Suprapubic skin (tissue), 4 donors: ENCODE measurements at regions not wholly inside any gene's neighbourhood (a gene's known extent, or its start where the extent isn't known, plus 50 kb on each side); places are given as distances from the start of the nearest gene placed in this dataset.

Experiments
- DNase-seq, 2 donors: peaks; one replicate each; pipeline ENCODE4 v3.0.0-alpha.2; 2019; ENCODE audit warnings: low spot score in 2 of 2
- H3K27ac ChIP-seq: fragments of 200-600 bp; sonication (generic); one replicate; pipeline ENCODE4 v1.5.1; 2019
- H3K27me3 ChIP-seq: fragments of 200-600 bp; sonication (generic); one replicate; pipeline ENCODE4 v1.5.1; 2019
- H3K36me3 ChIP-seq: fragments of 200-600 bp; sonication (generic); one replicate; pipeline ENCODE4 v1.5.1; 2019
- H3K4me1 ChIP-seq: fragments of 200-600 bp; sonication (generic); one replicate; pipeline ENCODE4 v1.5.1; 2019
- H3K4me3 ChIP-seq: fragments of 200-600 bp; sonication (generic); one replicate; pipeline ENCODE4 v1.5.1; 2019; ENCODE audit warnings: mild to moderate bottlenecking
- H3K9me3 ChIP-seq: fragments of 200-600 bp; sonication (generic); one replicate; pipeline ENCODE4 v1.5.1; 2019
- EP300 ChIP-seq: sonication (generic); formaldehyde crosslinking; IDR thresholded peaks from one replicate; pipeline ENCODE4 v1.6.1; 2017; ENCODE audit warnings: antibody characterized with exemption
- POLR2A ChIP-seq, 2 donors: fragments of 450-650 bp; IDR thresholded peaks; one replicate each; pipeline ENCODE4 v1.6.1; 2017; ENCODE audit warnings: antibody characterized with exemption in 2 of 2, mild to moderate bottlenecking in 2 of 2, moderate library complexity in 2 of 2
- POLR2AphosphoS5 ChIP-seq, 3 donors: sonication (generic); formaldehyde crosslinking; IDR thresholded peaks; one replicate each; pipeline ENCODE4 v1.6.1; 2017; ENCODE audit warnings: antibody characterized with exemption in 3 of 3
- WGBS: methylation state at CpG from one replicate; pipeline ENCODE4 v1.1.5; 2018; 5-methylcytosine and 5-hydroxymethylcytosine counted together
- TF ChIP-seq, protein P1 (sequence below), 2 donors: fragments of 200-600 bp in 1 of 2; fragments of 450-650 bp in 1 of 2; sonication (generic) in 1 of 2; IDR thresholded peaks; one replicate each; pipeline ENCODE4 v1.5.1; 2016 to 2019; ENCODE audit warnings: antibody characterized with exemption in 2 of 2, mild to moderate bottlenecking in 1 of 2, moderate library complexity in 1 of 2

- WGBS = 88% methylated on average over 3 of the region's 3 CpGs
- H3K4me1 ChIP-seq = no peaks in the 10 kb centered on the region
- H3K27me3 ChIP-seq = no peaks in the 10 kb centered on the region
- H3K4me3 ChIP-seq = no peak overlapping the region
- no peak overlapping the region for H3K27ac ChIP-seq
- H3K9me3 ChIP-seq = no peaks in the 10 kb centered on the region
- DNase-seq = no peak
- TF ChIP-seq, protein P1, sequence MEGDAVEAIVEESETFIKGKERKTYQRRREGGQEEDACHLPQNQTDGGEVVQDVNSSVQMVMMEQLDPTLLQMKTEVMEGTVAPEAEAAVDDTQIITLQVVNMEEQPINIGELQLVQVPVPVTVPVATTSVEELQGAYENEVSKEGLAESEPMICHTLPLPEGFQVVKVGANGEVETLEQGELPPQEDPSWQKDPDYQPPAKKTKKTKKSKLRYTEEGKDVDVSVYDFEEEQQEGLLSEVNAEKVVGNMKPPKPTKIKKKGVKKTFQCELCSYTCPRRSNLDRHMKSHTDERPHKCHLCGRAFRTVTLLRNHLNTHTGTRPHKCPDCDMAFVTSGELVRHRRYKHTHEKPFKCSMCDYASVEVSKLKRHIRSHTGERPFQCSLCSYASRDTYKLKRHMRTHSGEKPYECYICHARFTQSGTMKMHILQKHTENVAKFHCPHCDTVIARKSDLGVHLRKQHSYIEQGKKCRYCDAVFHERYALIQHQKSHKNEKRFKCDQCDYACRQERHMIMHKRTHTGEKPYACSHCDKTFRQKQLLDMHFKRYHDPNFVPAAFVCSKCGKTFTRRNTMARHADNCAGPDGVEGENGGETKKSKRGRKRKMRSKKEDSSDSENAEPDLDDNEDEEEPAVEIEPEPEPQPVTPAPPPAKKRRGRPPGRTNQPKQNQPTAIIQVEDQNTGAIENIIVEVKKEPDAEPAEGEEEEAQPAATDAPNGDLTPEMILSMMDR (IDR thresholded peaks at IDR 0.05) = no peak
- no peaks in the 10 kb centered on the region for H3K36me3 ChIP-seq
Observed at GRCh38 chr4:176482972-176483371, 163.2 kb downstream of the SPCS3 start.

GRCh38 chr4:176484301-176484984, 164.7 kb downstream of the SPCS3 start:
- no peaks in the 10 kb centered on the region for H3K36me3 ChIP-seq
- no peaks in the 10 kb centered on the region for H3K4me1 ChIP-seq
- no peak overlapping the region for H3K27ac ChIP-seq
- TF ChIP-seq POLR2AphosphoS5 (IDR thresholded peaks at IDR 0.05) (no peak), POLR2A (IDR thresholded peaks at IDR 0.05) (no peak), EP300 (no peak)
- TF ChIP-seq, protein P1 (IDR thresholded peaks at IDR 0.05) = no peak
- no peaks in the 10 kb centered on the region for H3K27me3 ChIP-seq
- H3K4me3 ChIP-seq = no peak overlapping the region
- DNase-seq = no peak
- 88% methylated on average over 7 of the region's 7 CpGs for WGBS
- no peaks in the 10 kb centered on the region for H3K9me3 ChIP-seq

- H3K4me3 ChIP-seq = no peak overlapping the region
- H3K4me1 ChIP-seq = no peaks in the 10 kb centered on the region
- no peak overlapping the region for H3K27ac ChIP-seq
- H3K27me3 ChIP-seq = no peaks in the 10 kb centered on the region
- WGBS = 80% methylated on average over 2 of the region's 2 CpGs
- H3K36me3 ChIP-seq = no peaks in the 10 kb centered on the region
- no peaks in the 10 kb centered on the region for H3K9me3 ChIP-seq
- TF ChIP-seq, protein P1 (IDR thresholded peaks at IDR 0.05) = no peak
- no peak for TF ChIP-seq EP300
- TF ChIP-seq POLR2AphosphoS5 (IDR thresholded peaks at IDR 0.05) = no peak
- no peak for TF ChIP-seq POLR2A (IDR thresholded peaks at IDR 0.05)
- DNase-seq = no peak
Observed at GRCh38 chr4:176489001-176489400, 169.2 kb downstream of the SPCS3 start.

DNA sequence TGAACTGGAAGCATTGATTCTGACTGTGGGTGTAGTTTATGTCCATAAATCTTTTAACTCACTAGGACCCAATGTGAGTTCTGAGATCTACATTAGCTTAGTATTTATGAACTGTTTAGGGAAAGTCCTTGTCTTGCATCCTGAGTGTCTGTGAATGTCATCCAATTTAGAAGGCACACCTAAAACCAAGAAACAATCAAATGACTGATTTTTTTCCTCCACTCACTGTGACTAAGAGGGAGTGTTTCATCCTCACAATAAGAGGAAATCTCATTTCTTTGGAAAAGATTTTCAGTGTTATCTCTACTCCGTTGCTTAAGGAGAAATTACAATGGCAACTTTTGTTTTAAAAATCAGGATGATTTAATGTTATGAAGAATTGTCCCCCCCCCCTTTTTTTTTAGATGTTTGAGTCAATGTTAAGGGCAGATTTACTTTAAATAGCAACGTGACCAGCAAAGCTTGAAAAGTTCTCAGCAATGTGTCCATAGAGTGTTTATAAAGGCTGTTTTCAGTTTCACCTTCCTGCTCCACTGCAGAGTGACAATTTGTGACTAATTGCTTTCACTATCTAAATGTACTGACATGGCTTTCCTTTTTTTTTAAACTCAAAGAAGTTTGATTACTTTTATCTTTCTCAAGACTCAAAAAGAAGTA, 173.0 kb downstream of the SPCS3 start:
- no peaks in the 10 kb centered on the region for H3K4me1 ChIP-seq
- 41% methylated on average over 2 of the region's 2 CpGs for WGBS
- no peaks in the 10 kb centered on the region for H3K27me3 ChIP-seq
- H3K9me3 ChIP-seq = no peaks in the 10 kb centered on the region
- no peaks in the 10 kb centered on the region for H3K36me3 ChIP-seq
- TF ChIP-seq, protein P1 (IDR thresholded peaks at IDR 0.05) = no peak
- TF ChIP-seq EP300 = no peak
- TF ChIP-seq POLR2AphosphoS5 (IDR thresholded peaks at IDR 0.05) = no peak
- TF ChIP-seq POLR2A (IDR thresholded peaks at IDR 0.05) = no peak
- no peak overlapping the region for H3K27ac ChIP-seq
- no peak for DNase-seq
- no peak overlapping the region for H3K4me3 ChIP-seq

DNA sequence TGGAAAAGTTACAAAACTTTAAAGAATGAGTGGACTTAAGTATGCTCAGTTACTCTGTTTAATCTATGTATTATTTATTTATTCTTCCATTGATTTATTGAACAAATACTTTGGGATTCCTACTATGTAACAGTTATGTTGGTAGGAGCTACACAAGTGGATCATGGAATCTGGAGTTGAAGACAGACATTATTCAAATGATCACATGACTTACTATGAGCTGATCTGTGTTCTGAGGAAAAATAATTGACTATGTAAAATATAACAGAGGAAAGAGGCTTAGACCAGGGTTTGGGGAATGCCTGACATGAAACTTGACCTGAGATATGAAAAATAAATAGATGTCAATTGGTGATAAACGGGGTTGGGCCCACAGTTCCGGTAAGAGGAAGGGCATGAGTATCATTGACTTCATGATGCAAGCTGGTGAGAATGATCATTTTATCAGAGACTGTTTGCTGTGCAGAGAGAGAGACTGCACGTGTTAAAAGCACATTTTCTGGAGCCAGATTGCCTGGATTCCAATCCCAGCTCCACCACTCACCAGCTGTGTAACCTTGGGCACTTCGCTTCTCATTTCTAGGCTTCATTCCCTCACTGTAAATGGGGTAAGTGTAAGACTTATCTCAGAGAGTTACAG, 179.0 kb downstream of the SPCS3 start:
- no peaks in the 10 kb centered on the region for H3K36me3 ChIP-seq
- H3K9me3 ChIP-seq = no peaks in the 10 kb centered on the region
- TF ChIP-seq POLR2A (IDR thresholded peaks at IDR 0.05) = no peak
- no peak for TF ChIP-seq EP300
- TF ChIP-seq, protein P1 (IDR thresholded peaks at IDR 0.05) = no peak
- TF ChIP-seq POLR2AphosphoS5 (IDR thresholded peaks at IDR 0.05) = no peak
- no peak overlapping the region for H3K27ac ChIP-seq
- no peak for DNase-seq
- no peaks in the 10 kb centered on the region for H3K4me1 ChIP-seq
- 45% methylated on average over 4 of the region's 4 CpGs for WGBS
- no peaks in the 10 kb centered on the region for H3K27me3 ChIP-seq
- no peak overlapping the region for H3K4me3 ChIP-seq
